Stimulated activated CD8-positive, alpha-beta memory T cell treated with anti-CD3 and anti-CD28 coated beads, Interleukin-15, amount 100 ng/mL, for 48 hours (primary cell): ENCODE measurements at regions not wholly inside any gene's neighbourhood (a gene's known extent, or its start where the extent isn't known, plus 50 kb on each side); places are given as distances from the start of the nearest gene placed in this dataset.
"Not testable (repeated sequence)": the region's sequence is repeated elsewhere in the genome, so short reads cannot be mapped to it uniquely, and the experiment has no call there.

Experiments
- DNase-seq, 2 donors: peaks; one replicate each; pipeline ENCODE4 v3.0.0-alpha.2; 2020; ENCODE audit warnings: low read depth in 2 of 2

GRCh38 chr12:70070494-70071007 is 172.7 kb upstream of the CNOT2 start:
- DNase-seq, result no peak

GRCh38 chr12:70074510-70074909 is 168.7 kb upstream of the CNOT2 start:
- DNase-seq, result no peak

GRCh38 chr12:70077441-70077840 is 165.8 kb upstream of the CNOT2 start:
- DNase-seq, result no peak

- DNase-seq, result no peak
Measured at GRCh38 chr12:70078161-70078560, 165.1 kb upstream of the CNOT2 start.

GRCh38 chr12:70080566-70080965 is 162.7 kb upstream of the CNOT2 start:
- no peak for DNase-seq

GRCh38 chr12:70082997-70083676 is 160.1 kb upstream of the CNOT2 start:
- no peak for DNase-seq

GRCh38 chr12:70083677-70084020 is 159.6 kb upstream of the CNOT2 start:
- DNase-seq, result no peak

- DNase-seq, result not testable (repeated sequence)
Measured at GRCh38 chr12:70086372-70086771, 156.9 kb upstream of the CNOT2 start.

- no peak for DNase-seq
Measured at GRCh38 chr12:70091021-70091521, 152.2 kb upstream of the CNOT2 start.

GRCh38 chr12:70094467-70094866 is 148.8 kb upstream of the CNOT2 start:
- no peak for DNase-seq

- no peak for DNase-seq
Measured at GRCh38 chr12:70096759-70097410, 146.3 kb upstream of the CNOT2 start.

- DNase-seq, result no peak
Measured at GRCh38 chr12:70101064-70101463, 142.2 kb upstream of the CNOT2 start.

- no peak for DNase-seq
Measured at GRCh38 chr12:70106347-70106746, 136.9 kb upstream of the CNOT2 start.

- DNase-seq, result no peak
Measured at GRCh38 chr12:70110085-70110484, 133.1 kb upstream of the CNOT2 start.

GRCh38 chr12:70117670-70118069 is 125.6 kb upstream of the CNOT2 start:
- DNase-seq, result no peak

GRCh38 chr12:70120970-70121369 is 122.3 kb upstream of the CNOT2 start:
- DNase-seq, result no peak

GRCh38 chr12:70121562-70121961 is 121.7 kb upstream of the CNOT2 start:
- DNase-seq, result no peak

GRCh38 chr12:70122804-70123203 is 120.4 kb upstream of the CNOT2 start:
- no peak for DNase-seq

GRCh38 chr12:70149013-70149412 is 94.2 kb upstream of the CNOT2 start:
- DNase-seq, result no peak

- no peak for DNase-seq
Measured at GRCh38 chr12:70149665-70150064, 93.6 kb upstream of the CNOT2 start.

- DNase-seq, result no peak
Measured at GRCh38 chr12:70150230-70150629, 93.0 kb upstream of the CNOT2 start.

GRCh38 chr12:70151993-70152392 is 91.2 kb upstream of the CNOT2 start:
- no peak for DNase-seq

GRCh38 chr12:70154087-70154638 is 89.1 kb upstream of the CNOT2 start:
- no peak for DNase-seq
